Epithelial cell of proximal tubule (primary cell): ENCODE measurements at regions not wholly inside any gene's neighbourhood (a gene's known extent, or its start where the extent isn't known, plus 50 kb on each side); places are given as distances from the start of the nearest gene placed in this dataset.

Experiments
- DNase-seq: peaks from one replicate; pipeline ENCODE4 v3.0.0-alpha.2; 2011; ENCODE audit warnings: low read depth
- H3K4me3 ChIP-seq: 2 replicates; pipeline ENCODE4 v1.5.1; 2011; ENCODE audit warnings: low read depth, mild to moderate bottlenecking, low read length
- CTCF ChIP-seq: conservative IDR thresholded peaks from 2 replicates; pipeline ENCODE4 v1.5.1; 2012; ENCODE audit warnings: low read depth, mild to moderate bottlenecking, low read length

DNA sequence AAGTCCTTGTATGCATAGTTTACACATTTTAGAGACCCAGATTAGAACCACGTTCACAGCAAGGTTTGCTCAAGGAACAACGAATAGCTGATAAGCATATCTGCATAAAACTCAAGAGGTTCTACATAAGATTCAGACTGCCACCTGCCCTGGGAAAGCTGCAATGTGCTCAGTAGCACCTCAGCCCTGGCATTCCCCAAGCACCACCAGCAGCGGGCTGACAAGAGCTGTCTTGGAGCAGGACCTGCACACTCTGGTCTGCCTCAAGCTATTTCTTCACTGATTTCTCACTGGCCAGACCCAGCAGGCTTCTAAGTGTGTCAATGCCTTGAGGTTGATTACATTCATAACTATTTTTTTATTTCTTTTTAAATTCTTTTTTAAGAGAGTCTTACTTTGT, 65.8 kb upstream of the UQCRFS1 start:
- H3K4me3 ChIP-seq: no peak overlapping the region
- no peak for DNase-seq
- TF ChIP-seq CTCF: no peak

- TF ChIP-seq CTCF: no peak
- no peak overlapping the region for H3K4me3 ChIP-seq
Measured at GRCh38 chr19:29283366-29283765, 70.4 kb upstream of the UQCRFS1 start.

DNA sequence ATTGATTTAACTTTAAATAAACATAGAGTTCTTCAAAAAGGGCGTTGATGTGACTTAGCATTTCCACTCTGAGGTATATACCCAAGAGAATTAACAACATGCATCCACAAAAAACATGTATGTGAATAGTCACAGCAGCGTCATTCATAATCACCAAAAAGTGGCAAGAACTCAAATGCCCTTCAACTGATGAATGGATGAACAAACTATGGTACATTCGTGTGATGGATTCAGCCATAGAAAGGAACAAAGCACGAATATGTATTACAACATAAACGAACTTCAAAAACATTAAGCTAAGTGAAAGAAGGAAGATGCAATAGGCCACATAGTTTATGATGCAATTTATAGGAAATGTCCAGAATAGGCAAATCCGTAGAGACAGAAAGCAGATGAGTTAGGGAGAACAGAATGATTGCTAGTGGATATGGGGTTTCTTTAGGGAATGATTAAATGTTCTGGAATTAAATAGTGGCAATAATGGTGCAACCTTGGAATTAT, 72.3 kb upstream of the UQCRFS1 start:
- TF ChIP-seq CTCF: no peak
- DNase-seq: no peak
- H3K4me3 ChIP-seq: no peak overlapping the region

More at GRCh38 chr19:29283366-29283765, 70.4 kb upstream of the UQCRFS1 start:
- no peak for DNase-seq

GRCh38 chr19:29285878-29286277, 72.9 kb upstream of the UQCRFS1 start:
- DNase-seq: no peak
- no peak for TF ChIP-seq CTCF
- H3K4me3 ChIP-seq: no peak overlapping the region

DNA sequence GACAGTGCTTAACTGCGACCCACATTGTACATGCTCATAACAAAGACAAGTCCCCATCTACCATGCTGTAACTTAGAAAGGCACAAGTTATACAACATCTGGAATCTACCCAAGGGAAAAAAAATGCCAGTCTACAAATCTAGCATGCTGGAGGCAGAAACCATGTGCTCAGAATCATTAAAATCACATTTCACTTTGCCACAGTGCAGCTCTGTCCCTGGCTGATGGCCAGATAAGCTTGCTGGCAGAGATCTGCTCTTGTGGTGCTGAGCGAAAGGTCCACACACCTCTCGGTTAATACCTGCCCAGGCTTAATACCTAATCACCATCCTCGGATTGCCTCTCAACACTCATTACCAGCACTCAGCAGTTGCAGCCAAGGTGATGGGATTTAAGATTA, 74.1 kb upstream of the UQCRFS1 start:
- no peak for DNase-seq
- no peak overlapping the region for H3K4me3 ChIP-seq
- no peak for TF ChIP-seq CTCF

GRCh38 chr19:29288256-29288655, 75.3 kb upstream of the UQCRFS1 start:
- H3K4me3 ChIP-seq: no peak overlapping the region
- TF ChIP-seq CTCF: no peak
- DNase-seq: no peak

DNA sequence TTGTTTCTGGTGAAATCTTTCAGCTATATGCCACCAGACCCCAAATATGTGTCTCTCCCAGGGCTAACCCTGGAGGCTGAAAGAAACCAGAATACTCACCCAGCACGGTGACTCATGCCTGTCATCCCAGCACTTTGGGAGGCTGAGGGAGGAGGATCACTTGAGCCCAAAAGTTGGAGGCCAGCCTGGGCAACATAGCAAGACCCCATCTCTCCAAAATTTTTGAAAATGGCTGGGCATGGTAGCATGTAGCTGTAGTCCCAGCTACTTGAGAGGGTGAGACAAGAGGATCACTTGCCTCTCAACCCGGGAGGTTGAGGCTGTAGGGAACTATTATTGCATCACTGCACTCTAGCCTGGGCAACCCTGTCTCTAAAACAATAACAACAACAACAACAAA, 76.1 kb upstream of the UQCRFS1 start:
- TF ChIP-seq CTCF: no peak
- DNase-seq: no peak
- no peak overlapping the region for H3K4me3 ChIP-seq
